Stimulated activated effector memory CD8-positive, alpha-beta T cell treated with anti-CD3 and anti-CD28 coated beads, Interleukin-12 subunit alpha, Interleukin-12 subunit beta, amount 100 ng/mL, for 72 hours (primary cell): ENCODE measurements at regions not wholly inside any gene's neighbourhood (a gene's known extent, or its start where the extent isn't known, plus 50 kb on each side); places are given as distances from the start of the nearest gene placed in this dataset.

Source experiments
- ATAC-seq: fragments of 150-1000 bp; cut with Tn5 transposase; 2 replicates; pipeline ENCODE4 v1.10.0; 2021
- DNase-seq, 2 donors: peaks; one replicate each; pipeline ENCODE4 v3.0.0; 2021 to 2022; ENCODE audit warnings: low spot score in 2 of 2
- H3K27ac Mint-ChIP-seq: one replicate; pipeline ENCODE4 v1.8.0; 2022; ENCODE audit warnings: mild to moderate bottlenecking, mixed read lengths
- H3K36me3 Mint-ChIP-seq: one replicate; pipeline ENCODE4 v1.8.0; 2022; ENCODE audit warnings: mild to moderate bottlenecking, mixed read lengths
- H3K4me1 Mint-ChIP-seq: one replicate; pipeline ENCODE4 v1.8.0; 2022; ENCODE audit warnings: mixed read lengths
- H3K4me3 Mint-ChIP-seq: one replicate; pipeline ENCODE4 v1.8.0; 2022; ENCODE audit warnings: mild to moderate bottlenecking, mixed read lengths
- H3K9me3 Mint-ChIP-seq: one replicate; pipeline ENCODE4 v1.8.0; 2022; ENCODE audit warnings: mixed read lengths

GRCh38 chr13:24068472-24068871 is 92.0 kb upstream of the SPATA13 start:
- no peak for DNase-seq
- H3K27ac Mint-ChIP-seq = no peak overlapping the region
- no peak overlapping the region for H3K4me3 Mint-ChIP-seq
- peaks cover 8% of the 10 kb centered on the region for H3K4me1 Mint-ChIP-seq
- no peaks in the 10 kb centered on the region for H3K9me3 Mint-ChIP-seq
- H3K36me3 Mint-ChIP-seq = no peaks in the 10 kb centered on the region
- ATAC-seq = no peak

DNA sequence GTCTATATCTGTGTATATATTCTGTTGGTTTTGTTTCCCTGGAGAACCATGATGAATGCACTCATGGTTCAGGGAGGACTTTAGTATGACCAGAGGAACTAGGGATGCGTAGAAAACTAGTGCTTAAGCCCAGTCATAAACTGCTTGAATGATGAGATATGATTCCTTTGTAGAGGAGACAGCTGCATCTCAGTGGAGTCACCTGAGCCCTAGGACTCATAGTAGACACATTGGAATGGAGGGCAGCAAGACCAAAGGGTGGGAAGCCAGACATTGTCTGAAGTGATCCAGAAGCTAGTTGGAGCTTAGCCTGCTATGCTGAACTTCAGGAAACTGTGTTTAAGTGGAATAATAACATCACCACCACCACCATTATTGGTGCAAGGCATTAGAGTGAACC is 89.5 kb upstream of the SPATA13 start:
- Mint-ChIP-seq H3K36me3 (no peaks in the 10 kb centered on the region), H3K4me3 (no peak overlapping the region), H3K9me3 (no peaks in the 10 kb centered on the region), H3K27ac (no peak overlapping the region), H3K4me1 (no peaks in the 10 kb centered on the region)
- DNase-seq = no peak
- no peak for ATAC-seq

DNA sequence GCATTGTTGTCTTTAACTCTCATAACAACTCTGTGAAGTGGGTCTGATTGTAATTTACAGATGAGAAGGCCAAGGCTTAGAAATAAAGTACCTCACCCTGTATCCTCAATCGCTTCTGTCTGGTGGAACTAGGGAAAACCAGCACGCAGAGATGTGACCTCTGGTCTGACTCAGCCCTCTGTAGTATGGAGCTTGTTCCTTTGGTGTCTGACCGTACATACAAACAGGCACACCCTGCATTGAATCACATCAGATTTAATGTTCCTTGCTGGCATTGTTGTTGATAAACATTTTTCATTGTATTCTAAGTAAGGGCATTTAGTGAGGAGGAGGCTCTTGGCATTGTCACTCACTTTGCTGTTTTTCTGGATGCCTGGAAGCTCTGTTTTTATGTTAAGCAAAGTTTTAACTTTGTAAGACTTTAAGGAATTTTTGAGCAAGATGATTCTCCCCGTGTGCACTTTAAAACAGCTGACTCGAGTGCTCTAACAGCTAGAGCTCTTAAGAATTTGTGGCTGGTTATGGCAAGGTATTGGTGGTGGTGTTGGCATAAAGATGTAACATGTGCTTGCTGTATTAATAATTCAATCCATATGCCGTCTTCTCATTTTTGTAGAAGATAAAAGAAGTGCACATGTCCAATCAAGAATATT is 89.0 kb upstream of the SPATA13 start:
- Mint-ChIP-seq H3K36me3 (no peaks in the 10 kb centered on the region), H3K27ac (no peak overlapping the region), H3K4me1 (peaks cover 4% of the 10 kb centered on the region), H3K9me3 (no peaks in the 10 kb centered on the region), H3K4me3 (no peak overlapping the region)
- no peak for ATAC-seq
- no peak for DNase-seq

- Mint-ChIP-seq H3K27ac (no peak overlapping the region), H3K4me1 (peaks cover 6% of the 10 kb centered on the region), H3K4me3 (no peak overlapping the region), H3K9me3 (no peaks in the 10 kb centered on the region), H3K36me3 (no peaks in the 10 kb centered on the region)
- DNase-seq (no peak), ATAC-seq (no peak)
These were observed 86.9 kb upstream of the SPATA13 start for GRCh38 chr13:24073657-24074056.

DNA sequence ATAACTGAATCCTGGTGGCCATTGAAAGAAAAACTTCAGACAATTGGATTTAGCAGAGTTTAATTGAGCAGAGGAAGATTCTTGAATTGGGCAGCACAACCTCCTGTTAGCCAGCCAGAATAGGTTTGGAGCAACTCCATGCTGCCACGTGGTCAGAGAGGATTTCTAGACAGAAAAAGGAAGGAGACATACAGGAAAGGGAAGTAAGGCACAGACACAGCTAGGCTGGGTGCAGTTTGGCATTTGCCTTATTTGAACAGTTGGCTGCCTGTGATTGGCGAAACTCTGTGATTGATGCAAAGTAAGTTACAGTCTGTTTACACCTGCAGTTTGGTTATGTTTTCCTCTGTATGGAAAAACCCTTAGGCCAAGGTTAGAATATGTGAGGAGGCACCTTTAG is 85.8 kb upstream of the SPATA13 start:
- Mint-ChIP-seq H3K4me1 (peaks cover 6% of the 10 kb centered on the region), H3K36me3 (no peaks in the 10 kb centered on the region), H3K27ac (no peak overlapping the region), H3K9me3 (no peaks in the 10 kb centered on the region), H3K4me3 (no peak overlapping the region)
- no peak for DNase-seq
- no peak for ATAC-seq

- no peaks in the 10 kb centered on the region for H3K9me3 Mint-ChIP-seq
- H3K27ac Mint-ChIP-seq = no peak overlapping the region
- H3K4me1 Mint-ChIP-seq = peaks cover 6% of the 10 kb centered on the region
- no peak overlapping the region for H3K4me3 Mint-ChIP-seq
- DNase-seq (no peak), ATAC-seq (no peak)
- no peaks in the 10 kb centered on the region for H3K36me3 Mint-ChIP-seq
These were observed 85.2 kb upstream of the SPATA13 start for GRCh38 chr13:24075137-24075975.

- no peak overlapping the region for H3K4me3 Mint-ChIP-seq
- peaks cover 6% of the 10 kb centered on the region for H3K4me1 Mint-ChIP-seq
- ATAC-seq = no peak
- H3K9me3 Mint-ChIP-seq = no peaks in the 10 kb centered on the region
- H3K36me3 Mint-ChIP-seq = no peaks in the 10 kb centered on the region
- DNase-seq = no peak
- peak overlapping the region; percentile 54 for H3K27ac Mint-ChIP-seq
These were observed 84.4 kb upstream of the SPATA13 start for GRCh38 chr13:24076109-24076508.

- H3K27ac Mint-ChIP-seq = peak overlapping the region; percentile 54
These were observed 83.9 kb upstream of the SPATA13 start for GRCh38 chr13:24076636-24077035.

GRCh38 chr13:24080134-24080533 is 80.4 kb upstream of the SPATA13 start:
- Mint-ChIP-seq H3K4me3 (no peak overlapping the region), H3K36me3 (no peaks in the 10 kb centered on the region), H3K27ac (no peak overlapping the region), H3K9me3 (no peaks in the 10 kb centered on the region), H3K4me1 (peaks cover 6% of the 10 kb centered on the region)
- ATAC-seq (no peak), DNase-seq (no peak)

More at GRCh38 chr13:24076636-24077035, 83.9 kb upstream of the SPATA13 start:
- no peaks in the 10 kb centered on the region for H3K36me3 Mint-ChIP-seq
- no peak overlapping the region for H3K4me3 Mint-ChIP-seq
- no peak for DNase-seq
- no peaks in the 10 kb centered on the region for H3K9me3 Mint-ChIP-seq
- ATAC-seq = no peak
- peaks cover 6% of the 10 kb centered on the region for H3K4me1 Mint-ChIP-seq

DNA sequence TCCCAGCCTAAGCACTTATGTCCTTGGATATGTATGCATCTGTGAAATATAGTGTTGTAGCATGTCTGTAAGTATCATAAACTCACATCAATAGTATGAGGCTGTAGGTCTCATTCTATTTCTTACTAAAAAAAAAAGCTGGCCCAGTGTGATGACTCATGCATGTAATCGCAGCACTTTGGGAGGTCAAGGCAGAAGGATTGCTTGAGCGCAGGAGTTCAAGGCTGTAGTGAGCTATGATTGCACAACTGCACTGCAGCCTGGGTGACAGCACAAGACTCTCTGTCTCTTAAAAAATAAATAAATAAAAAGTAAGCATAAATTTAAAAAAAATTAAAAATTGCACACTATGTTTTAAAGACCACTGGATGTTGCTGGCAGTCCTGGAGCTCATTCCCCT is 79.1 kb upstream of the SPATA13 start:
- no peak overlapping the region for H3K4me3 Mint-ChIP-seq
- H3K9me3 Mint-ChIP-seq = no peaks in the 10 kb centered on the region
- no peak overlapping the region for H3K27ac Mint-ChIP-seq
- DNase-seq = no peak
- peaks cover 3% of the 10 kb centered on the region for H3K4me1 Mint-ChIP-seq
- ATAC-seq = no peak
- H3K36me3 Mint-ChIP-seq = no peaks in the 10 kb centered on the region

- H3K4me3 Mint-ChIP-seq = no peak overlapping the region
- no peaks in the 10 kb centered on the region for H3K36me3 Mint-ChIP-seq
- no peak for ATAC-seq
- no peak overlapping the region for H3K27ac Mint-ChIP-seq
- H3K4me1 Mint-ChIP-seq = no peaks in the 10 kb centered on the region
- no peak for DNase-seq
- H3K9me3 Mint-ChIP-seq = no peaks in the 10 kb centered on the region
These were observed 77.4 kb upstream of the SPATA13 start for GRCh38 chr13:24083141-24083540.

- no peaks in the 10 kb centered on the region for H3K9me3 Mint-ChIP-seq
- no peak overlapping the region for H3K27ac Mint-ChIP-seq
- DNase-seq (no peak), ATAC-seq (no peak)
- H3K36me3 Mint-ChIP-seq = no peaks in the 10 kb centered on the region
- H3K4me1 Mint-ChIP-seq = no peaks in the 10 kb centered on the region
- H3K4me3 Mint-ChIP-seq = no peak overlapping the region
These were observed 76.6 kb upstream of the SPATA13 start for GRCh38 chr13:24083722-24084421.

DNA sequence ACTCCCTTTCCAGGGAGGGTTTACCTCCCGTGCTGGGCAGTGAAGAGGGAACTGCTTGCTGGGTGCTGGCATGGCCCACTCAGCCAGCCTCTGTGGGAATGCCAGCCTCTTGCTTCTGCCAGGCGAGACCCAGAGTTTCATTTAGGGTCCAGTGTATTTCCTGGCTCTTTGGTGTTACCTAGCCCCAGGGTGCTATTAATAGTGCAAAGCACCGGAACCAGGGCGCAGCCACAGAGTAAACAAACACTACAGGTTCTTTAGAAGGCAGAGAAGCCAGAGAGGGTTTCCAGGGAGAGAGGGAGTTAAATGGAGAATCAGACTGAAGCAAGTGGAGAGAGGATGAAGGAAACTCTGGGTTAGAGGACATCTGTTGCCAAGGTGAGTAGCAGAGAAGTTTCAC is 74.9 kb upstream of the SPATA13 start:
- no peaks in the 10 kb centered on the region for H3K36me3 Mint-ChIP-seq

DNA sequence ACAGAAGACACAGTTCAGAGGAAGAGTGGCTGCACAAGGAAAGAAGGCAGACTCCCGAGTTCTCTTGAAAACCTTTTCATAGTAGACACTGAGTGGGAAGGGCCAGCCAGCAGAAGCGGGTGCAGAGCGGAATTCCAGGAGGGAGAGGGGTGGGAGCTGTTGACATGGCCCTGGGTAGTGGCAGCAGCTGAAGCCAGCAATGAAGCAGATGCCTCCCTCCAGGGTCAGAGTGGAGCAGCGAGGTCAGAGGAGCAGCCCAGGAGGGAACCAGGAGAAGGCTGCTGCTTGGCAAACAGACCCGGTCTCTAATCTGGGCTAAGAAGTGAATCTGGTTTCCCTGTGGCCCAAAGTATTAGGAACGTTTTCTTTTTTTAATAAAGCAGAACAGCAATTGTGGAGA is 73.9 kb upstream of the SPATA13 start:
- H3K4me1 Mint-ChIP-seq = peaks cover 7% of the 10 kb centered on the region

More for the DNA sequence above, 74.9 kb upstream of the SPATA13 start:
- H3K4me3 Mint-ChIP-seq = no peak overlapping the region
- no peak for DNase-seq
- H3K9me3 Mint-ChIP-seq = no peaks in the 10 kb centered on the region
- no peak for ATAC-seq
- no peak overlapping the region for H3K27ac Mint-ChIP-seq
- peaks cover 5% of the 10 kb centered on the region for H3K4me1 Mint-ChIP-seq

DNA sequence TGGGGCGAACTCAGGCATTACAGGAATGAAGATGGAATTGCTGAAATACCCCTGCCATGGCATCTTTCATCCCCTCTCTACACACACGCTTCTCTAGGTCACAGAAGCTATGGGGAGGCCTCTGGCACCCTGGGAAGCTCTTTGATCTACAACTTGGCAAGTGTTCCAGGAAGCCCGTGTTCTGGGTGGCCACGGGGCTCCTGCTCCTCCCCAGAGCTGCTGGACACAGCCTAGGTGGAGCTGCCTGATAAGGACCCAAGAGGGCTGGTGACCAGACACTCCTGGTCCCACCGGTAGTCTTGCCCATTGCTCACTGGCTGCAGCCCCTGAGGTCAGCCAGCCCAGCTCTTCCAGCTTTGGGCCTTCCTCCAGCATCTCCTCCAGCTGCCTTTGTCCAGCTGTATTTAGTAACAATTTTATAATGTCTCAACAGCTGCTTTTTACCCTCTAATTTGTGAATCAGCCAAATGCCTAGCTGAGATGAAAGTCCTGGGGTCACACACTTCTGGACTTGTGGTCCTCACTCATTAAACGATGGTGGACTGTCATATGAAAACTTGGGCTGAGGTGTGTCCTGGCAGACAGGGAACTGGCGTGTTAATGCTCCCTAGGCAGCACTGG is 72.8 kb upstream of the SPATA13 start:
- ATAC-seq = no peak
- Mint-ChIP-seq H3K4me3 (no peak overlapping the region), H3K27ac (no peak overlapping the region), H3K9me3 (no peaks in the 10 kb centered on the region), H3K36me3 (no peaks in the 10 kb centered on the region), H3K4me1 (peaks cover 7% of the 10 kb centered on the region)
- DNase-seq = no peak

More for the DNA sequence above, 73.9 kb upstream of the SPATA13 start:
- Mint-ChIP-seq H3K4me3 (no peak overlapping the region), H3K36me3 (no peaks in the 10 kb centered on the region), H3K27ac (no peak overlapping the region), H3K9me3 (no peaks in the 10 kb centered on the region)
- no peak for DNase-seq
- peak; percentile 11 for ATAC-seq
